ENCODE measurements at regions not wholly inside any gene's neighbourhood (a gene's known extent, or its start where the extent isn't known, plus 50 kb on each side); places are given as distances from the start of the nearest gene placed in this dataset.

DNA sequence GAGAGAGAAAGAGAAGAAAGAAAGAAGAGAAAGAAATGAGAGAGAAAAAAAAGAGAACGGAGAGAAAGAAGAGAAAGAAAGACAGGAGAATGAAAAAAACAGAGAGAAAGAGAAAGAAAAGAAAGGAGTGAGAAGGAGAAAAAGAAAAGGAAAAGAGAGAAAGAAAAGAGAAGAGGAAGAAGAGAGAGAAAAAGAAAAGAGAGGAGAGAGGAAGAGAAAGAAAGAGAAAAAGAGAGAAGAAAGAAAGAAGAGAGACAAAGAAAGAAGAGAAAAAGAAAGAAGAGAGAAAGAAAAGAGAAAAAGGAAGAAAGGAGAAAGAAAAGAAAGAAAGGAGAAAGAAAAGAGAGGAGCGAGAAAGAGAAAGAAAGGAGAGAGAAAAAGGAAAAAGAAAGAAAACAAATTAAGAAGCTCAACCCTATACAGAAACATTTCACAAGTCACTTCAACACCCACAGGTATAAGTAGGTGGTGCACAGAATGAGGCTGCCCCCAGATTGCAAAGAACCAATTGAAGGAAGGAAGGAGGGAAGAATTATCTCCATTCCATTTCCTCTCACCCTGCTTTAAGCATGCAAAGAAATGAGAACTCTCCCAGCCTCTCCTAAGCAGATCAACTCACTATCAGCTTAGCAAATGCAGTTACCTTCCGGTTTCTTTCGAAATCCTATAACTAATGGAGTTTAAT, 98.8 kb upstream of the CACNA1A start:
- no peak for DNase-seq

DNA sequence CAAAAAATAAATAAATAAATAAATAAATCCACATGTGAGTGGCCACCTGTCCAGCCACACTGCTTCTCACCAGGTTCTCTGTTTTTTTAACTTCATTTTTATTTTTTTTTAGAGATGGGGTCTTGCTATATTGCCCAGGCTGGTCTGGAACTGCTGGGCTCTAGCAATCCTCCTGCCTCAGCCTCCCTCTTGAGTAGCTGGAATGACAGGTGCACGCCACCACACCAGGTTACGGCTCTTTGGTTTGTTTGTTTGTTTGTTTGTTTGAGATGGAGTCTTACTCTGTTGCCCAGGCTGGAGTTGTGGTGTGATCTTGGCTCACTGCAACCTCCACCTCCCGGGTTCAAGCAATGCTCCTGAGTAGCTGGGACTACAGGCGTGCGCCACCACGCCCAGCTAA, 94.5 kb upstream of the CACNA1A start:
- DNase-seq, result no peak

DNA sequence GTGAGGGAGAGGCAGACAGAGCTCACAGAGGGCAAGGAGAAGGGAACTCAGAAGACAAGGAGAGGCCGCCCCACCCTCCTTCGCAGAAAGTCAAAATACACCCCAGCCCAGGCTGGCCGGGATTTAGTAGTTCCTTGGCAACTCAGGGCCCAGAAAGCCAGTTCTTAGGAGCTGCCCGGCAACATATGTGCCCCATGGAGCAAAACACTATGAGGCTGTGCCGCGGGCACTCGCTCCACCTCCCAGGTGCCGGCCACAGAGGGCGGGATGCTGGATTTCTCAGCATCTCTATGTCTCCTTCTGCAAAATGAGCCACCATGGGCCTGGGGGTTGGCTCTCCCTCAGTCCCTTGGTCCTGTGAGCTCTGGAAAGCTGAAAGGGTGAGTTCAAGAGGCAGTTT, 93.8 kb upstream of the CACNA1A start:
- DNase-seq, result no peak

DNA sequence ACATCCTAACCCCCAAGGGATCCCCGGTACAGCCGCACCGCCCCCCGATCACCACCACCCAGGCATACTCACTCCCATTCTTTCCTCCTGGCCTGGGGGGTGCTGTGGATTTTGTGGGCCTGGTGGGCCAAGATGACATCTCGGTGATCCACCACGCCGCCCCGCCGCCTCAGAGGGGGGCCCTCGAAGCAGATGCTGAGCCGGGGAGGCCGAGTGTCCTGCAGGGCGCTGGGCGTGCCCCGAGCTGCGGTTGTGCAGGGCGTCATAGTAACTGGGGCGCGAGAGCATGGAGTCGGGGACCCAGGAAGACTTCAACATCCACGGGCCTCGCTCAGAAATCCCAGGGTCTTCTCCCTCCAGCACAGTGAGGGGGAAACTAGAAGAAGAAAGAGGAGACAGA, 93.4 kb upstream of the CACNA1A start:
- DNase-seq, result no peak

DNA sequence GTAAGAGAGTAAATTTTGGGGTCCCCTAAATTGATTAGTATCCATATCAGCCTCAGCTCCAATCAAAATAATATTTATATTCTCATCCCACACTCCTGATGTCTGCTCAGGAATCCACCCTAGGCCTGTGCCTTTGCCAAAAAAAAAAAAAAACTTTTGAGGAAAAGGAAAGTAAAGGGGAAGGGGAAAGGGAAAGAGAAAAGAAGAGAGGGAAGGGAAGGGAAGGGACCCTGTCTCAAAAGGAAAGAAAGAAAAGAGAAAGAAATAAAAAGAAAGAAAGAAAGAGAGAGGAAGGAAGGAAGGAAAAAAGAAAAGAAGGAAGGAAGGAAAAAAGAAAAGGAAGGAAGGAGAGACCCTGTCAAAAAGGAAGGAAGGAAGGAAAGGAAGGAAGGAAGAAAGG, 91.8 kb upstream of the CACNA1A start:
- DNase-seq, result no peak

DNA sequence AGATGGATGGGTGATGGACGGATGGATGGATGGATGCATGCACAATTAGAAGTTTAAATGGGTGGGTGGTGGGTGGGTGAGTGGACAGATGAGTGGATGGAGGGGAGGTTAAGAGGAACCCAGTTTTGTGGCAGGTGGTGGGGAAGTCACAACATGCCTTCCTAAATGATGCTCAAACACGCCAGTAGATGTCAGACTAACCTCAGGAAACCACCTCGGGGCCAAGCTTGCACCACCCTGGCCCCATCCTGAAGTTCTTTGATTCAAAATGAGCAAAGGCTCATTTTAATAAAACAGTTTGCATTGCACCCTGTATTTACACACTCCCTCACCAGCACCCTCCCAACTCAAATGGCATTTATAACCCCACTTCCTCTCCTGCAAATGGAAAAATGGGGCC, 91.4 kb upstream of the CACNA1A start:
- peak; percentile 51 for DNase-seq

DNA sequence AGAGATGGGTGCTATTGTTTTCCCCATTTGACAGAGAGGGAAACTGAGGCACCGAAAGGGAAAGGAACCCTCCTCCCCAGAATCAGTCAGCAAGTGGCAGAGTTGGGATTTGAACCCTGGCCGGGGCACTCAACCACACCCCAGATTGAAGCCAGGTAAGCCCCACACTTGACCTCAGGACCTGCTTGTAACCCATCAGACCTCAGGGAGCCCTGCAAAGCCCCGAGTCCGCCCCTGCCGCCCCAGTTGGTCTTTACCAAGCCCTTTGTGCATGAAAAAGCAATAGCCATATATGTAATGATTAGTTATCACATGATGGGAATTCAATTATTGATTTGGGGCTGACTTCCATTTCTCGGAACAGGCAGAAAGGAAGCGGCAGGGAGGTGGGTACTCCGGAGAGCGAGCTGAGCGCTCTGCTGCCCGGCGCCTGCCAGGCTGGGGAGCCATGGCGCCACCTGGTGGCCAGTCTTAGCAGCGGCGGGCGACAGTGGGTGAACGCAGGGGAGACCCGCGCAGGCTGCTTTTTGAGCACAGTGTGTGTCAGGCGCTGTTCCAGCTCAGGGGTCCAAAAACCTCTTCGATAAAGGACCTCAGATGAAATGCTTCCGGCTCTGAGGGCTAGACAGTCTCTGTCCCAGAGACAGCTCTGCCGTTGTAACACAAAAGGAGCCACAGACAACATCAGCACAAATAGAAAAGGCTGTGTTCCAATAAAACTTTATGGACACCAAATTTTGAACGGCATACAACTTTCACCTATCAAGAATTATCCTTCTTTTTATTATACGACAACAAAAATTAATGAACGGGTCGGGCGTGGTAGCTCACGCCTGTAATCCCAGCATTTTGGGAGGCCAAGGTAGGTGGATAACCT, 82.9 kb upstream of the CACNA1A start:
- DNase-seq, result peak; percentile 74

DNA sequence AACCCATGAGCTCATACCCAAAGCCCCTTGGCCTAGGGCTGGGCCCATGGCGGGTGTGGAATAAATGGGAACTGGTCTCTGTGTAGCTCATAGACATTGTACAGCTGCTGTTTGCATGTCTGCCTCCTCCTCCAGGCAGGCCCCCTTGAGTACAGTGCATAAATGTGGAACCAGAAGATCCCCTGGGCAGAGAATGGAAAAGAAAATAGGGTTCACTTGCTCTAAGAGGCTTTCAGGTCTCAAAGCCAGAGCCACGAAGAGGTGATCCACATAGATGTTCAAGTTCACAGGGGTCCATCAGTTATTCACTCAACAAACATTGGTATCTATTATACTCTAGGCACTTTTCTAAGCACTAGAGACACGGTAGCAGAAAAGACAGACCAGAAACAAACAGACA, 79.2 kb upstream of the CACNA1A start:
- no peak for DNase-seq

DNA sequence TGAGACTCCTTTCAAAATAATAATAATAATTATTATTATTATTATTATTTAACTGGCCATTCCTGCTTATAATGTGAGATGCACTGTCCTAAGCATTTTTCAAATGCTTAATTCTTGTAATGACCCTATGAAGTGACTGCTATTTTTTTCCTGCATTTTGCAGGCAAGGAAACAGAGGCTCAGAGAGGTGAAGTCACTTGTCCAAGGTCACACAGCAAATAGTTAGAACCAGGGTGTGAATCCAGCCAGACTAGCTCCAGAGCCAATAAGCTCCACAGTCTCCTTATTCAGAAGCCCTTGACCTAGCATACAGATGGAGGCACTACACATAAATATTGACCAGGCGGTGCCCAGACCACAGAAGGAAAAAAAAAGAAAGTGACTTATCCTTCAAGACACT, 77.5 kb upstream of the CACNA1A start:
- DNase-seq, result no peak

DNA sequence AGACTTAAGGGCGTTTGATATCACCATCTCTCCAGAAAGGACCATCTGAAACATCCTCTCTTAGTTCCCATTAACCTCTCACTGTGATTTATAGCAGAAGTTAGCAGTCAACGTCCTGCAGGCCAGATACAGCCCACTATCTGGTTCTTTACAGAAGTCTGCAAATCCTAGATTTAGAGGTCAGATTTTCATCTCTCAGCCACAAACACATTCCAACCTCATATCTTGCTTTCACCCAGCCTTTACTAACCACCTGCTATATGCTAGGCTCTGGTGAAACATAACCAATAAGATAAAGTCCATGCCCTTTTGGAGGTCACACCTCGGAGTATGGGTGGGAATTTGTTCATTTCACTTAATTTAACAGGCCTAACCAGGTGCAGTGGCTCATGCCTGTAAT, 76.8 kb upstream of the CACNA1A start:
- DNase-seq, result no peak

DNA sequence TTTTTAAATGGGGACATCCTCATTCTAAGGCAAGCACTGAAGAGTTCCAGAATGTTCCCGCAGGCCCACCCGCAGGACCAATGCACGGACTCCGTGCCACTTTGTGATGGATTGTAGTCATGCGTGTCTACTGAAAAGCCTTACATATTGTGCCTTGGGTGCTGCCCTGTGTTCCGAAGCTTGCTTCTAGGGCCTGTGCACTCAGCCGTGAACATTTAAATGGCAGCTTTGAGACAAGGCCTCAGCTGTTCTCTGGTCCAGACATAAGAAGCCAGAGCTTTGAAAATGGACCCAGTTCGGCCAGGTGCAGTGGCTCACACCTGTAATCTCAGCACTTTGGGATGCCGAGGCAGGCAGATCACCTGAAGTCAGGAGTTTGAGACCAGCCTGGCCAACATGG, 75.3 kb upstream of the CACNA1A start:
- DNase-seq, result no peak

DNA sequence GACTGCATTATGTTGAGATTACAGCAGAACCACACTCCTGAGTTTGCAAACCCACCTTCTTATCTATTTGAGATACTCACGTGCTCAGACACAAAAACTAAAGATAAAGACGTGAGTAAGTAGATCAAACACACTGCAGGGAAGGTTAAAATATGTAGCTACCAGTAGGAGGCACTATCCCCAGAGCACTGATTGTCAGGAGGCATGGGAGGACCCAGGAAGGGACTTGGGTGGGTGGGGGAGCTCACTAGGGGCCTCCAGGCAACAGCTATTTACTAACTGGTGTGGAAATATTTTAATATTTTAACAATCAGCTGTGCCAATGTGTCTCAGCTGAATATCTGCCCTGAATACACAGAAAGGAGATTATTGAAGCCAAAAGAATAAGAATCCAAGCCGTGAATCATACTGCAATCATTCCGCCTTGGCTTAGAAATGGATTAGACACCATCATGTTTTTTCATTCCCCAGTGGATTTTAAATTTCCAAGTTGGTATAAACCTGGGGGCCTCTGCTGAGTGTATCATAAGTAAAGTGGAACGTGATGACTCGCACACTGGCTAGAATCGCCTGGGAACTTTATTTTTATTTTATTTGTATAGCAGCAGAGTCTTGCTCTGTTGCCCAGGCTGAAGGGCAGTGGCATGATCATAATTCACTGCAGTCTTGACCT, 73.2 kb upstream of the CACNA1A start:
- no peak for DNase-seq

DNA sequence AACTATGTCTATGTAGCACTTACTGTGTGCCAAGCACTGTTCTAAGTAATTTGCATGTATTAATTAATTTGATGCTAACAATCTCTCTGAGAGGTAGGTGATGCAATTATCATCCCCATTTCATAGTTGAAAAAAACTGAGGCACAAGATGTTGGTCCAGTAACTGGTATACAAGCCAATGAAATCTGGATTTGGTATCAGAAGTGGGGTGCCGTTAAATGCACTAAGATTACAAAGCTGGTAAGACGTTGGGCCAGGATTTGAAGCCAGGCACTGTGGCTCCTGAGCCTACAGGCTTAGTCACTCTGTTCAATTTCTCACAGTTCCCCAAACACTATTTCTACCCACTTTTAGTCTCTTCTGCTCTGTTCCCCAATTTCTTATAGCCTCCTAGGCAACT, 70.4 kb upstream of the CACNA1A start:
- no peak for DNase-seq

DNA sequence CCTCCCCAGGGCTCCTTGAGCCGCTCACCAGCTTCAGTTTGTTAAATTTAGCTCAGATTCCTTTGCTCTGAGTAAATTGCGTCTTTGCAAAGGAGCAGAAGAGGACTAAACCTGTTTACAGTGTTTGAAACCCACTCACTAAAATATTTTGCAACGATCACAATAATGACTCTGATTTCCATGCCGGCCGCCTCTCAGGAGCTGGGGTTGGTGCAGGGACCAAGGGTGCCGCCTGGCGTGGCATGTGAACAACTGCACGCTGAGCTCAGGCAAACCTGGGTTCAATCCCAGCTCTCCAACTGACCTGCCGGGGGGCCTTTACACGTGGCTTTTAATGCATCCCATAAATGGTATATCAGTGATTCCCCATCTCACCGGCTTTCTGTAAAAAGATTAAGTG, 68.7 kb upstream of the CACNA1A start:
- no peak for DNase-seq

DNA sequence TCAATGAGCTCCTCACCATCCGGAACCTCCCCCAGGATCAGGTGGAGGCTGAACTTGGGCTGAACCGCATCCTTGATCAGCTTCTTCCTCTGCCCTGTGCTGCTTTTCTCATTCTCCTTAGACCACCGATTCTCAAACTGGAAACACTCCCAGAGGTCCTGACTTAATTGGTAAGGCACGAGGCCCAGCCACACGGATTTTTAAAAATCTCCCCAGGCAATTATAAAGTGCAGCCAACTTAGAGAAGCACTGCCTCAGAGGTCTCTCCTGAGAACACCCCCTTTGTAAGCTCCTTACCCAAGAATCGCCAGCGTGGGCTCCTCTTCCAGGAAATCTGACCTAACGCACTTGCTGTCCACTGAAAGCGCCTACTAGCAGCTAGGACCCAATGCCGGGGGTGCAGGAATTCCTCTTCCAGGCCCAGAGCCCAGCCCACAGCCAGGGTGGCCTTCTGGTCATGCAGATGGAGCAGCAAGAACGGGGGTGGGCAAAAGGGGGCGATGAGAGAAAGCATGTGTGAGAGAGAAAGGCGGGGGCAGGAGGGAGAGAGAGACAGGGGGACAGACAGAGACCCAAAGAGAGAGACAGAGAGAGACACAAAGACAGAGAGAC, 66.9 kb upstream of the CACNA1A start:
- no peak for DNase-seq

DNA sequence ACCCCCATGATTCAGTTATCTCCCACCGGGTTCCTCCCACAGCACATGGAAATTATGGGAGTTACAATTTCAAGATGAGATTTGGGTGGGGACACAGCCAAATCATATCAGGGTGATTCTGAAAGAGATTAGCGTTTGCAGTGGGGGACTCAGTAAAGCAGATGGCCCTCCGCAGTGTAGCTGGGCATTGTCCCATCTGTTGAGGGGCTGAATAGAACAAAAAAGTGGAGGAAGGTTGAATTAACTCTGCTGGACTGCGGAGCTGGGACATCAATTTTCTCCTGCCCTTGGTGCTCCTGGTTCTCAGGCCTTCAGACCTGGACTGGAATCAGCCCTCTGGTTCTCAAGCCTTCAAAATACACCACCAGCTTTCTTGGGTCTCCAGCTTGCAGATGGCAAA, 55.2 kb upstream of the CACNA1A start:
- no peak for DNase-seq

DNA sequence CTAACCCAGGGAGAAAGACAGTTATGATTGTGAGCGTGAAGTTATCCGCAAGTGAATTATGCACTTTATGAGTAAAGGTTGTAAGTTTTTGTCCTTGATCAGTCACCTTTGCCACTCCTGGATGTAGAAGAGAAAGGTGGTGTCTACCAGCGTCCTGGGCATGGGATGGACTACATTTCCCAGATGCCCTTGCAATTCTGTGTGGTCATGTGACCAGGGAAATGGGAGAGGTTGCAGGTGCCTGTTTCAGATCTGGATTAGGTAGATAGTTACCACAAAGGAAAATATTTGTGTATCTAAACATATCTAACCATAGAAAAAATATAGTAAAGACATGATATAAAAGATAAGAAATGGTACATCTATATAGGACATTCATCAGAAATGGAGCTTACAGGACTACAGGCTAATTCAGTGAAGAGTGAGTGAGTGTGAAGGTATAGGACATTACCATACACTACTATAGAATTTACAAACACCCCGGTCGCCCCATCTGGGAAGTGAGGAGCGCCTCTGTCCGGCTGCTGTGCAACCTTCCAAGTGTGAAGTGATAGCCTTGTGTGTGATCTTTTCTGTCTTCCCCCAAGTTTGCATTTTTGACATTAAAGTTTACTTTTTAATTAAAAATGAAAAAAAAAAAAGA, 51.6 kb upstream of the CACNA1A start:
- DNase-seq, result no peak

DNA sequence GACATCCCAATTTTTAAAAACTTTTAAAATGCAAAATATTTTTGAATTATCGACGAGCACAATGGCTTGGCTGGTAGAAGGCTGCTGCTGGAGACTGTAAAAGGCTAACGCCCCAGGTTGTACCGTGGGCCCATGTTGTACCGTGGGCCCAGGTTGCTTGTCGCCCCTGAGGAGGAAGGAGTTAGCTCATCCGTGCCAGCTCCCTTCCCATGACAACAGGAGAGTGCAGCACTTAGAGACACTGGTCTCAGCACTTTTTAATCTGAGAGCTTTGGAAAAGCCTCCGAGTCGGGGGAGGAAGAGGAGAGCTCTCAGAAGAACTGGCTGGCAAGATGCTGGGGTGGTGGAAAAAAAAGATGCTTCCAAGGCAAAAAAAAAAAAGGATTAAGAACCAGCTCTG, 50.3 kb upstream of the CACNA1A start:
- no peak for DNase-seq

Data from right hindlimb (tissue), 1 donor.